GDM1 (cell line): ENCODE measurements at regions not wholly inside any gene's neighbourhood (a gene's known extent, or its start where the extent isn't known, plus 50 kb on each side); places are given as distances from the start of the nearest gene placed in this dataset.

Experiments used
- DNase-seq: peaks from one replicate; lab custom pipeline; 2025; lab: John Stamatoyannopoulos, UW

DNA sequence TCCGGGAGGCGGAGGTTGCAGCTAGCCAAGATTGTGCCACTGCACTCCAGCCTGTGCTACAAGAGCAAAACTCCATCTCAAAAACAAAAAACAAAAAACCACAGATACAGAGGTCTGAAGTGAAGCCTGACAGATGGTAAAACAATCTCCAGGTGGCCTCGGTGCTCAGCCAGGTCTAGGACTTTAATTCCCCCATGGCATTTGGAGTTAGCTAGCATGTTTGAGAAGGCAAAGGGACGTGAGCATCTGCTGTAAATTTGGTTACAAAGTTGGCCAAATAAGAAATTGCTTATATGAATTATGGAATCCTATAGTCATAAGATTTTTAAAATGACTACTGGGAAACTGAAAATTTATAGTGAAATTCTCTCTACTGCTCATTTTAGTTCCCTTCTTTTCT is 98.3 kb upstream of the FMN2 start:
- DNase-seq: no peak

- DNase-seq: no peak
Observed at GRCh38 chr1:239995281-239995680, 96.4 kb upstream of the FMN2 start.

DNA sequence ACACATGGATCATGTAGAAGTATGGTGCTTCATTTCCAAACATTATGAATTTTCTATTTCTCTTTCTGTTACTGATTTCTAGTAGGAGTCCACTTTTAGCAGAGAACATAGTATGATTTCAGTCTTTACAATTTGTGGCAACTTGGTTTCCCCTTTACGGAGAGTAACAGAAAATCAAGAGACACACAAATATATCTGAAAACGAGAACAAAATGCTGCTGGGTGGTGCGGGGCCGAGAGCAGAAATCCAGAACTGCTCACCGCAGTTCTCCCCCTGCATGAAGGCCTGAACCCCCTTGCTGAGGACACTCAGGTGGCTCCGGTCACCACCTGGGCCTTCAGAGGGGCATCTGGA is 94.5 kb upstream of the FMN2 start:
- no peak for DNase-seq

DNA sequence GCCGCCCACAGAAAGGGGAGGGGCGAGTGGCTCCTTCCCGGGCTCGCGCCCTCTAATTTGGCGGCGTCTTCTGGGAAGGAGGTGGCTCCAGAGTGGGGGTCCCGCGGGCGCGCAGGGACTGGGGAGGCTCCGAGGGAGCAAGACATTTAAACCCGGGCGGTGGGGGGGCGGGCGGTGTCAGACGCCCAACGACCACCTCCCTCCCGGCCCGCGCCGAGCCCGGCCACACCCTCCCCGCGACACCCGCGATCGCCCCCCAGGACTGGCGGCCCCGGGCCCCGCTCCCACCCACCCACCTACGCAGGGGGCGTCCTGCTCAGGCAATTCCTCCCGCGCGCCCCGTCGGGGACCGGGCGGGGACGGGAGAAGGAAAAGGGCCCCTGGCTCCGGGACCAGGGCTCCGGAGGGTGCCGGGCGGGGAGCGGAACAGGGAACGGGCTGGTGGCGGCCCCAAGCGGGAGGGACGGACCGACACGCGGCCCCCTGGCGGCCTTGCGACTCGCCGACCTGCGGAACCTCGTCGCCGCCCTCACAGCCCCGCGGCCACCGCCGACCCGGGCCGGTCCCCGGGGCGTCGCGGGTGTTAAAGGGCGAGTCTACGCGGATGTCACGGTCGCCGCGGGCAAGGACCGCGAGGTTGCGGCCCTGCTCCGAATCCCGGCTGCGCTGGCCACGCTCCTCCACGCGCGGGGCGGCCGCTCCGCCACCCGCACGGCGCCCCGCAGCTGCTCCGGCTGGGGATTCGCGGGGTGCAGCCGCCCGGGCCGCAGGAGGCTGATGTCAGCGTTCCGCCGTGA is 94.0 kb upstream of the FMN2 start:
- no peak for DNase-seq

- no peak for DNase-seq
Observed at GRCh38 chr1:239998312-239998649, 93.4 kb upstream of the FMN2 start.

GRCh38 chr1:239999170-239999569 is 92.5 kb upstream of the FMN2 start:
- DNase-seq: no peak

DNA sequence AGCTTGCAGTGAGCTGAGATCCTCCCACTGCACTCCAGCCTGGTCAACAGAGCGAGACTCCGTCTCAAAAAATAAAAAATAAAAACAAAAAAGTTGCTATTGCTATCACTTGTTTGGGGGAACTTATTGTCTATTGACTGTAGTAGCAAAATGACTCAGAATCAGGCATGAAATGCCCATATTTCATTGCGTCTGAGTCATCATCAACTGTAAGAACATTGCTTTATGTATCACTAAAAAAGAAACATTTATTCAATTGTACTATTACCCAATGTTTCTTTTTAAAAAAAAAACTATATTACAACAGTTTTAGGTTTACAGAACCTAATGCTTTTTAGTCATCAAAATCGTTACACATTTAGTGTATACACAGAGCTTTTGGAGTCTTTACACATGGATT is 91.0 kb upstream of the FMN2 start:
- DNase-seq: no peak

DNA sequence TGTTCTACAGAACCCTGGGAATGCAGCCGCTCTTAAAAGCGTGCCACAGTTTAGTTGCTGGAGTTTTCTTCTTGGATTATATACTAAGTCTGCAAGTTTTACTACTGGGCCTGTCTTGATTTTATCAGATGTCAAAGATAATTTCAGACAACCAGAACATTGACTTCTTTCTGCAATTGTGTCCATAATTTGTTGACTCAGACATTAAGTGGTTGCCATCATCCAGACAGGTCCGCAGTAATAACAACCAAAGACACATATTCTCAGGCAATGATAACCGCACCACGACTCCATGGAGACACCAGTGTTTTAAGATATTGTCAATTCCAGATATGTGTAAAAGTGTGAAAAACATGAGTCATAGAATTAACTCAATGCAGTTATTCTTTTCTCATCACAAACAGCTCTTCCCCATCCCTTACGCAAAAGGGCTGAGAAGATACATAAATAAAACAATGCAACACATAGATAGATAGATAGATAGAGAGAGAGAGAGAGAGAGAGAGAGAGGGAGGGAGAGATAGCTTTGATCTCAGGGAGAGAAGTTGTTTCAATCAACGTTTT is 90.4 kb upstream of the FMN2 start:
- DNase-seq: no peak

- DNase-seq: no peak
Observed at GRCh38 chr1:240004086-240004749, 87.5 kb upstream of the FMN2 start.

DNA sequence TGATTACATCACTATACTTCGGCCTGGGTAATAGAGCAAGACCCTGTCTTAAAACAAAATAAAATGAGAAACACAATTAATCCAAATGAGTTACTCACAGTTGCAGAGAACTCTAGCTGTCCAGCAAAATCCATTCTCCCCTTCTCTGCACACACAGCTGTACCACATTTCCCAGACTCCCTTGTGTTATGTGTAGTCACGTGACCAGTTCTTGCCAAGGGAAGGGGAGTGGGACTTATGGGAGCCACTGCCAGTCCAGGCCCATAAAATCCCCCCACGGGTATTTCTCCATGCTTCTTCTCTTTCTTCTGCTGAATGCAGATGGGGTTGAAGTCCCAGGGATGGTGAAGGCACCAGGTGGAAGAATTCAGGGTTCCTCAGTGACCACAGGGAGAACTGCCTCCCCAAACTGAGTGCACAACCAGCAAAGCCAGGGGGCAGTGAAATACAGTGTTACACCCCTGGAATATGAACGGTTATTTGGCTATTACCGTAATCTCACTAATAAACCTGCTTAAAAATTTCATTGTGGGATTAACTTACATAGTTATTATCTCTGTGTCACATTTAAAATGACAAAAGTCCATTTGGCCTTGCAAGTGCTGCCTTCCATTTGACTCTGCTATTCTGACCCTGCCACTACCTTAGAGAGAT is 85.6 kb upstream of the FMN2 start:
- no peak for DNase-seq

GRCh38 chr1:240008298-240008697 is 83.4 kb upstream of the FMN2 start:
- no peak for DNase-seq

DNA sequence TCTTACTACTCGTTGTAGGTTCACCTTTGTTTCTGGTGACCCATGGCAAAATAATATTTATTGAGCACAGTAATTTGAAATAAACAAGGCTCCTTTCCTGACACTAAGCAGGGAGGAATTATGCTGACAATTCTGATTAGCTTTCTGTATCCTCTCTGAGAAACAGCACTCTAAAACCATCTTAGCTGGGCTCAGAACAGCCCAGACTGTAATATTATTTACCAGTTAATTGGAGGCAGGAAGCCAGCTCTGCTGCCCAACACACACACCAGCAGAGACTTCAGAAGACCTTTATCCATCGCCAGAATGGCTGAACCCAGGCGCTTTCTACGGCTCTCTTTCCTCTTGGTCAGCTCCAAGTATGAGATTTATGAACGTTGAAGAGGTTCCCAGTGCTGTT is 77.6 kb upstream of the FMN2 start:
- no peak for DNase-seq

DNA sequence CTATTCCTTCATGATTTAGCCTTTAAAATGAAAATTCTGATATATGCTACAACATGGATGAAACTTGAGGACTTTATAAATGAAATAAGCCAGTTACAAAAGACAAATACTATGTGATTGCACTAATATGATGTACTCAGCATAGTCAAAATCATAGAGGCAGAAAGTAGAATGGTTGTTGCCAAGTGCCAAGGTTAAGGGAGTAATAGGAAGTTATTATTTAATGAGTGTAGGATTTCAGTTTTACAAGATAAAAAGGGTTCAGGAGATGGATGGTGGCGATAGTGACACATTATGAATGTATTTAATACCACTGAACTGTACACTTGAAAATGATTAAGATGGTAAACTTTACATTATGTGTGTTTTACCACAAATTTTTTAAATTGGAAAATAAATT is 73.1 kb upstream of the FMN2 start:
- DNase-seq: no peak

- DNase-seq: no peak
Observed at GRCh38 chr1:240019524-240019923, 72.2 kb upstream of the FMN2 start.

GRCh38 chr1:240020871-240021270 is 70.8 kb upstream of the FMN2 start:
- DNase-seq: no peak

GRCh38 chr1:240021709-240022108 is 70.0 kb upstream of the FMN2 start:
- no peak for DNase-seq

DNA sequence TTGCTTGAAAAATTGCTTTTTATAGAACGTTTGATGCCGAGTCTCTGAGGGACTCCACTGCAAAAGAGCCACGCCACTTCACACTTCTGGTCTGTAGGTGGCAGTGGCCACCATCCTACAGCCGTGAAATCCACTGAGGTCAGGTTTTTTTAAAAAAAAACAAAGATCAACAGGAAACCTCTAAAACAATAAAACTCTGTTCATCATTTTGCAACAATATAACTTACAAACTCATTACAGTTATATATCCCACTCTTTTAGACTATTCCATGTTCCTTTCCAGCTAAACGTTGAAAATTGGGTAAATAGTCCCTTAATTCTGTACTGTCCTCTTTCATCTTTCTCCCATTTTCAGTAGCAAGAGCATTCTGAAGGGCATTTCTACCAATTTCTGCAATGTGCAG is 64.6 kb upstream of the FMN2 start:
- DNase-seq: no peak

DNA sequence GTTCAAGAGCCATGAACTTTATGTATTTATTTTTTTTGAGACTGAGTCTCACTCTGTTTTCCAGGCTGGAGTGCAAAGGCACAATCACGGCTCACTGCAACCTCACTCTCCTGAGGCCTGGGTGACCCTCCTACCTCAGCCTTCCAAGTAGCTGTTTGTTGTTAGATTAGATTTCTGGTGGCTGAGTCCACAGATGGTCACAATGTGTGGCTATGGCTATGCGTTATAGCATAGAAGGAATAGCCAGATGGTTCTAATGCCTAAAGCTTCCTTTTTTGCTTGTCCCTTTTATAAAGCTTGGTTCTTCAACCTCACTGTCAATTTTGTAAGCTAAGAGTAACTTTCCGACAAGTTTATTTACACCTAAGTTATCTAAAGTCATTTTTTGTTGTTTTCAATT is 62.3 kb upstream of the FMN2 start:
- DNase-seq: no peak

DNA sequence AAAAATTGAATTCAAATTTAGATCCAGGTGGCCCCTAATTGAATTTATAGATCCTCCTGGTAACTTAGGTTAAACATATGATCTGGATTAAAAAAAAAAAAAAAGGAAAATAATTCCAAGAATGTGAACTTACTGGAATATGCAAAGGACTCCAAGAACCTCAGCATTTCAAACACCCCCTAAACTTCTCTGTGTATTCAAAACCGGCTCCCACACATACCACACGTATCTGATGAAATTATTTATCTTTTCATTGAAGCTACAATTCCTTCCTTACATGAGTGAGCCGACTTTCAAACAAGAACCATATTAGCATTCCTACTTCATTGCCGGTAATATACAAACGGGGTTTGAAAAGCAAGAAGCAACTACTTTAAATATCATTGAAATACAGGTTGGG is 61.4 kb upstream of the FMN2 start:
- DNase-seq: no peak

DNA sequence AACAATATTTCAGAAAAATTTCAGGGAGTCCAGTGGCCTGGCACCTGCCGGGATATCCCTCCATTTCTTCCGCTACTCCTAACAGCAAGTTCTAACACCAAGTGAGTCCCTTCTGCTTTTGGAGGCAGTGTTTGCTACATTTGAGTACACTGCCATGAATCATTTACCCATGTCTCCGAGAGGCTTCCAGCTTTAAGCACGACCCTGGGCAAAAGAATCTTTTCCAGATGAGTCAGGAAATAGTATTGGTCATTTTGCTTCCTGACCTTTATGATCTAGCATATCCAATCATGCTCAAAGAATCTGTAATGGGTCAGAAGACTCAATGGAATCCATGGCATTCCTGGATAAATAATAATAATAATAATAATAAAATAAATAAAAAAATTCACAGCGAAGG is 60.7 kb upstream of the FMN2 start:
- DNase-seq: no peak

GRCh38 chr1:240031414-240031813 is 60.3 kb upstream of the FMN2 start:
- DNase-seq: no peak

DNA sequence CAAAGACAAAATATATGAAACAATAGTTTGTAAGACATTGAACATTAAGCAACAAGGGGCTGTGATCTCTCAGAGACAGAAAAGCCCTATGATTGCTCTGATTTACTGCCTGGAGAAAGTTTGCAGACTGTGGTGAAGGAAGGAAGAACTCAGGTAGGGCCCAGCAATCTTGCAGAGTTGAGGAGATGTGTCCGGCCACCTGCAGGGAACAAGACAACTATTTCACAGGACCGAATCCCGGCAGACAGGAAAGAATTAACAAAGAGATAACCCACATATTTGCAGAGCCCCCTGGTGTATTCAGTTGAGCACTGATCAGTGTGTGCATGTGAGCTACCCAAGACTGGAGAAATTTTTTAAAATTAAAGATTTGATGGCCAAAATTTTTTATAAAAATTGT is 58.3 kb upstream of the FMN2 start:
- DNase-seq: no peak

DNA sequence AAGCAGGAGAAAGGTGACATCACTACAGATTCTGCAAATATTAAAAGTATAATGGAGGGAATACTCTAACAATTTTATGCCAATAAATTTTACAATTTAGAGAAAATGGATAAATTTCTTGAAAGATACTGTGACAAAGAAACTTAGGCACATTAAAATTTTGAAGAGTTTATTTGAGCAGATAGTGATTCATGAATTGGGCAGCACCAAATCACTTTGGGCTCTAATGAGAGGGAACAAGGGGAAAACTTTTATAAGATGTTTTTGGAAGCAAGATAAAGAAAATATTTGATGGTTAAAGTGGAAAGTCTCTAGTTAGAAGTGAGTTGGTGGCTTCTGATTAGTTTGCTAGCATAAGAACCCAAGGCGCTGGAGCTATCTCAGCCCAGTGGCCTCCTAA is 55.2 kb upstream of the FMN2 start:
- no peak for DNase-seq
